Stomach (tissue), 4 donors: ENCODE measurements at regions not wholly inside any gene's neighbourhood (a gene's known extent, or its start where the extent isn't known, plus 50 kb on each side); places are given as distances from the start of the nearest gene placed in this dataset.

Experiments
- POLR2AphosphoS5 ChIP-seq, 3 donors: sonication (generic); formaldehyde crosslinking; IDR thresholded peaks; one replicate each; pipeline ENCODE4 v1.6.1; 2016; ENCODE audit warnings: antibody characterized with exemption in 3 of 3
- TF ChIP-seq, protein P1 (sequence below), 7 experiments: fragments of 450-650 bp in 4 of 7; fragments of 200-600 bp in 3 of 7; sonication (generic) in 3 of 7; IDR thresholded peaks; one replicate each; pipeline ENCODE4 v1.5.1; 2016 to 2019; ENCODE audit warnings: antibody characterized with exemption in 7 of 7, control low read depth in 2 of 7, mild to moderate bottlenecking in 1 of 7

DNA sequence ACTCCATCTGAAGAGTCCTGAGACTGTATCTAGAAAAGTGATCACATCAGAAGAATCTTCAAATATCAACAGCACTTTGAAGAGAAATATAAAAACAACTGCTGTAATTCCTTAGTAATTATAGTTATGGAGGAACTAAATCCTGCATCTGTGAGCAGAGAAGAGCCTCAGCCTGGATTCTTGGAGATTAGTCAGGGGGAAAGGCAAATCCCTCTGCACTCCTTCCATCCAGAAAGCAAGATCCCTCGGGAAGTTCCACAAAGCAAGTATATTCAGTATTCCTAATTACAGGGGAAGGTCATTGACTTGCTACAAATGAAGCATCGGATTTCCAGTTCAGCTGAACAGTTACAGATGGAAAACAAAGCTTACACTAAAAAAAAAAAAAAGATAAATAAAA, 256.6 kb upstream of the IPO5 start:
- TF ChIP-seq, protein P1, sequence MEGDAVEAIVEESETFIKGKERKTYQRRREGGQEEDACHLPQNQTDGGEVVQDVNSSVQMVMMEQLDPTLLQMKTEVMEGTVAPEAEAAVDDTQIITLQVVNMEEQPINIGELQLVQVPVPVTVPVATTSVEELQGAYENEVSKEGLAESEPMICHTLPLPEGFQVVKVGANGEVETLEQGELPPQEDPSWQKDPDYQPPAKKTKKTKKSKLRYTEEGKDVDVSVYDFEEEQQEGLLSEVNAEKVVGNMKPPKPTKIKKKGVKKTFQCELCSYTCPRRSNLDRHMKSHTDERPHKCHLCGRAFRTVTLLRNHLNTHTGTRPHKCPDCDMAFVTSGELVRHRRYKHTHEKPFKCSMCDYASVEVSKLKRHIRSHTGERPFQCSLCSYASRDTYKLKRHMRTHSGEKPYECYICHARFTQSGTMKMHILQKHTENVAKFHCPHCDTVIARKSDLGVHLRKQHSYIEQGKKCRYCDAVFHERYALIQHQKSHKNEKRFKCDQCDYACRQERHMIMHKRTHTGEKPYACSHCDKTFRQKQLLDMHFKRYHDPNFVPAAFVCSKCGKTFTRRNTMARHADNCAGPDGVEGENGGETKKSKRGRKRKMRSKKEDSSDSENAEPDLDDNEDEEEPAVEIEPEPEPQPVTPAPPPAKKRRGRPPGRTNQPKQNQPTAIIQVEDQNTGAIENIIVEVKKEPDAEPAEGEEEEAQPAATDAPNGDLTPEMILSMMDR (IDR thresholded peaks at IDR 0.05), result no peak
- TF ChIP-seq POLR2AphosphoS5 (IDR thresholded peaks at IDR 0.05), result no peak
